ENCODE measurements at regions not wholly inside any gene's neighbourhood (a gene's known extent, or its start where the extent isn't known, plus 50 kb on each side); places are given as distances from the start of the nearest gene placed in this dataset.

DNA sequence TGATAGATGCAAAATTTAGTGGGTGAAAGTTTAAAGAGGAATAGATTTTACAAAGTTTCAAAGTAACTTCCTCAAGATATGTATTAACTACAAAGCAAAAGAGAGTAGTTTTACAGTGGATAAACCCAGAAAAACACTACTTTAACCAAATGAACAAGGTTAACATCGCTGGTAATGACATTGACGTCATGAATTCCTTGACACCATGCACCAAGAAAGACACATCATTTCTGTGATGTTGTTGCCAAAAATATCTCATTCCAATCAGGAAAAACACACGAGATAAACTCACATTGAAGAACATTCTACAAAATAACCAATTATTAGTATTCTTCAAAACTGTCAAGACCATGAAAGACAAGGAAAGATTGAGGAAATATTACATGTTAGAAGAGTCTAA lies 605.6 kb upstream of the SETBP1 start:
- DNase-seq: no peak

DNA sequence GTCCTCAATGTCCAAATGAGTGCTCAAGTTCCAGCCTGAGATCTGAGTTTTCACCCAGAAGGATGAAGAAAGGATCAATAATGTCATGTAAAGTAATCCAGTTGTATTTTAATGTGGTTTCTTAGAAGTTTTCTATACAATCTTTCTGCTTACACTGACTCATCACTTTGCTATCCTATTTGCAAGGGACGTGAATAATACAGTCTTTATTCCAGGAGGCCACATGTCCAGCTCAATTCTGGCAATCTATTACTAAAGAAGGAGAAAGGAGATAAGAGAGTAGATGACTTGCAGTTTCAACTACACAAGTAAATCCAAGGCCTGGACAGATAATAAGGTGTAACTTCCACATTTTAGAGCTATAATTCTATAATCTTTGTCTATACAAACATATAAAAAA lies 601.1 kb upstream of the SETBP1 start:
- DNase-seq: peak; percentile 57

DNA sequence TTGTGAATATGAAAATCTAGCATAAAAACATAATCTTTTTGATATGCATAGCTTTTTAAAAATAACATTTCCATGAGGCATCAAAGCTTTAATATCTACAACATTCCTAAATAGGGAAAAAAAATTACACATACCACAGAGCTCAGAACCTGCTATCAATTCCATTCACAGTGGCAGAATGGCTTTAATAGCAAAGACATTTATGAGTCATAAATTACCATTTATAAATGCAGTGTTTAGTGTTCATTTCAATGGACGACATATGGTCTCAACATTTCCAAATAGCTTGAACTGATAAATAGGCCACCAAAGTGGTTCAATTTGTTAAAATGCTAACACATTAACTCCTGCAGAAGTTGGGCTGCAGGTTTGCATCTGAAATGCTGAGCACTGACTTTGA lies 600.6 kb upstream of the SETBP1 start:
- DNase-seq: peak; percentile 14

DNA sequence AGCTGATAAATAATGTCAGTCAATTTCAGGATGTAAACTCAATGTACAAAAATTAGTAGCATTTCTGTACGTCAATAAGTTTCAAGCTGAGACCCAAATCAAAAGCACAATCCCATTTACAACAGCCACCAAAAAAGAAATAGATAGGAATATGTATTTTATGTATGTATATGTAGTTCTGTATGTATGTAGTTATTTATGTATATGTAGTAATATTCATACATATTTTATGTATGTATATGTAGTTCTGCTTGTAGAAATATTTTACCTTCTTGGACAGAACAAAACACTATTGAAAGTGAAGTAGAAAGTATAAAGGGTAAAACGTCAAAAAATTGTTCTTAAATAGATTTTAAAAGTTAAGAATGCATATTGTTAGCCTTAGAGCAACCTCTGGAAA lies 591.0 kb upstream of the SETBP1 start:
- DNase-seq: no peak

DNA sequence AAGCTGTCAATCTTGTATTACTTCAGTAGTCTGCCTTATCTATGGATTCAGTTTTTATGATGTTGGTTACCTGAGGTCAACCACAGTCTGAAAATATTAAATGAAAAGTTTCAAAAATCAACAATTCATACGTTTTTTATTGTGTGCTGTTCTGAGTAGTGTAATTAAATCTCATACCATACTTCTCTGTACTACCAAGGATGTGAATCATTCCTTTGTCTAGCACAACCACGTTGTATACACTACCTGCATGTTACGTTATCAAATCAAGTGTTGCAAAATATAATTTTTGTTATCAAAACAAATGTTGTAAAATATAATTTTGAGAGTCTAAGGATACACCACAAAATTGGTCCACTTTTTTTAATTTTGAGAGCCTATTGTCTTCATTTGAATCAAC lies 590.2 kb upstream of the SETBP1 start:
- no peak for DNase-seq

DNA sequence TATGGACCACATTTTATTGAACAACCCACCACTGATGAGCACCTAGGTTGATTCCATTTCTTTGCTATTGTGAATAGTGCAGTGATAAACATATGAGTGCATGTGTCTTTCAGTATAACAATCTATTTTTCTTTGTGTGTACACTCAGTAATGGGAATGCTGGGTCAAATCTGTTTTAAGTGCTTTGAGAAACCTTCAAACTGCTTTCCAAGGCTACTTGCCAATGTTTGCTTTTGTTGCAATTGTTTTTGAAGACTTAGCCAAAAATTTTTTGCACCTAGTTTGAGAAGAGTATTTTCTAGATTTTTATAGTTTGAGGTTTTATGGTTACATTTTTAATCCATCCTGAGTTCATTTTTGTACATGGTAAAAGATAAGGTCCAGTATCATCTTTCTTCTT lies 587.4 kb upstream of the SETBP1 start:
- no peak for DNase-seq

DNA sequence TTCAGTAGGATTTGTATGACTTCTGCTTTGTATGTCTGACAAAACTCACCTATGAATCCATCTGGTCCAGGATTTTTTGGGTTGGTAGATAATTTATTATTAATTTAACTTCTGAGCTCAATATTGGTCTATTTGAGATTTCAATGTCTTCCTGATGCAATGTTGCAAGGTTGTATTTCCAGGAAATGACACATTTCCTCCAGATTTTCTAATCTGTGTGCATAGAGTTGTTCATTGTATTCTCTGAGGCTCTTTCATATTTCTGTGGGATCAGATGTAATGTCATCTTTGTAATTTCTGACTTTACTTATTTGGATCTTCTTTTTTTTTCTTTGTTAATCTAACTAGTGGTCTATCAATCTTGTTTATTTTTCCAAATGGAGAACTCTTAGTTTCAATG lies 584.7 kb upstream of the SETBP1 start:
- DNase-seq: no peak

DNA sequence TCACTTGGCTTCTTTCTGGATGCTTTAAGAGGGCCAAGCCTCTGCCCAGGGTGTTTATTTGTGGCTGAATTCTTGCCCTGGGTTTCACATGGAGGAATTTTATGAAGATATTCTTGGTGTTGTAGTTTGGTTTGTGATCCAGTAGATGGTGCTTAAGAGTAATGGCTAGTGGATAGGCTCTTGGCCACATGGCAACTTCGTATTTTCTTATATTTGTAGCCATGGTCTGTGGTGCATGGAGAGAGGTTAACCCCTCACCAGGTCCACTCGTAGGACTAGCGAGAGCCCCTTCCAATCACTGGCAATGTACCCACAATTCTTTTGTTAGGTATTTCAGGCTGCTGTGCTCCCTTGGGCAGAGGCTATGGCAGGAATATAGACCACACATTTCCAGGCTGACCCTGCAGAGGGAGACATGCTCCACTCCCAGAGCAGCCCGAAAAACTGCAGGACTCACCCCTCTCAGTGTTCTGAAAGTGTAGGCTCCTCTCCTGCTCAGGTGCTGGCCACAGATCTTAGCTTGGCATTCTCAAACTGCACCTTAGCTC lies 582.1 kb upstream of the SETBP1 start:
- peak; percentile 47 for DNase-seq

DNA sequence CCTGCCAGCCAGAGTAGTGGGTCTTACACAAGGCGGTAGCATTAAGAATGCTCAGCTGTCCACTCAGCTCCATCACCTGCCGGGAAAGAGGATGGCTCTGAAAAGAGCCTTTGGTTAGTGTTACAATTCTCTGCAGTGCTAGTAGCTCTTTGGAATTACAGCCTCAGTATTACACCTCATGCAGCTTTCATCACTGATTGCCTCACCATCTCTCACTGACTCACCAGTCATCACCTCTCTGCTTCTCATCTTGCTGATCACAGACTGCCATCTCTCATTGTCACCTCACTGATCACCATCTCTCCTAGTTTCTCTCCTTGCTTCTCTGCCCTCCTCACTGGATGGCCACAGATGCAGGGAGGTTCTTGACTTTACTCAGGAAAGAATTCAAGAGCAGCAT lies 573.5 kb upstream of the SETBP1 start:
- no peak for DNase-seq

DNA sequence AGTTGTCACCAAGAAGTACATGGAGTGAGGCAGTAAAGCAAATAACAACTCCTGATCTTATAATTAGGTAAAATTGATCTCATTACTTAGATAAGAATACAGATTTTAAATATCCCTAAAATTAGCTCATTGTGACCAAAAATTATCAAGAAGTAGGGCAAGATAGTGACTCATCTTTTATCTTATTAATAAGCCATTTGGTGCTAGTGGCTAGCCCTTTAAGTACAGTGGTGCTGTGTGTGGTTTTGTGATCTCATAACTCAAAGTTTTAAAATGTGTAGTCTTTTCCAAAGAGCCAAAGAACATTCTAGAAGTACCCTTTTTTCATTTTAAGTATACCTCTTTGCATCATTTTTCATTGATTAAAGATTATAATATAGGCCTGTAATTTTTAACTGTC lies 569.4 kb upstream of the SETBP1 start:
- no peak for DNase-seq

DNA sequence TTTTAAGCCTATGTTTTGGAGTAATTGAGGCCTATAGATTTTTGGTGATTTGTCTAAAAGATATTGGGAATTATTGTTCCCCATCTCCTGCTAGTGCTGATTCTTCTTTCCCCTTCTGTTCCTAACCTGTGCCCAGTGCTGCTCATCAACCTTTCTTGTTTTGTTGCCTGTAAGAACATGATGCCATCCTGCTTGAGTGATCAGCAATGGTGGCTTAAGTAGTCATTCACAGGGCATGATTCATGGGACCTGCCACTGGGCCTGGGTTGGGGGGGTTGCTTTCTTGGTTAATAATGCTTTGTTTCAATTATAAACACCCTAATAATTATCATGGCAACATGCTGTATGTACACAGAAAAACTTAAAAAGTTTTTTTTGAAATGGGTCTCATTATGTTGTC lies 562.9 kb upstream of the SETBP1 start:
- DNase-seq: no peak

DNA sequence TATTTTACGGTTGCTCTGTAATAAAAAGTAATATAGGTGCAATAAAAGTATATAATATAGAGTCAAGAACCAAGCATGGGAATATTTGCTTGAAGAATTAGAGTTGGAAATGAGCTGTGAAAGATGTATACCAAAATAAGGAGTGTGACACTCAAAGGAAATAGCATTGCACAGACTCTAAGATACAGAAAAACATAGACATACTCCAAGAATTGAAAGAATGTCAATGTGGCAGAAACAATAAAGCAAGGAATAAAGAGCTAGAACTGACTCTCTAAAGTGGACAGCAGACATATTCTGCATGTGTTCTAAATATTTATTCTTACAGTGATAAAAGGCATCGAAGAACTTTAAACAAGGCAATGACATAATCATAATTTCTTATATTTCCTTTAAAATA lies 561.1 kb upstream of the SETBP1 start:
- peak; percentile 37 for DNase-seq

DNA sequence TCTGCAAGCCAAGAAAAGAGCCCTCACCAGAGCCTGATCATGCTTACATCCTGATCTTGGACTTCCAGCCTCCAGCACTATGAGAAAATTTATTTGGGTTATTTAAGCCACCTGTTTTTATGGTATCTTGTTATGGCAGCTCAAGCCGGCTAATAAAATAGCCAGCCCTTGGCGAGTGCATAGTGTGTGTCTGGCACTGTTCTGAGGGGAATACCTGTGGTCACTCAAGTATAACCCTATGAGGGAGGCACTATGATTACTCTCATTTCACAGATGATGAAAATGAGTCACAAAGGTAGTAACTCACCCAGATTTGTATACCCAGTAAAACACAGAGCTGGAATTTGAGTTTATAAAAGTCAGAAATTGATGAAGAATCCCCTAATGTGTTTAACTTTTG lies 556.9 kb upstream of the SETBP1 start:
- no peak for DNase-seq

DNA sequence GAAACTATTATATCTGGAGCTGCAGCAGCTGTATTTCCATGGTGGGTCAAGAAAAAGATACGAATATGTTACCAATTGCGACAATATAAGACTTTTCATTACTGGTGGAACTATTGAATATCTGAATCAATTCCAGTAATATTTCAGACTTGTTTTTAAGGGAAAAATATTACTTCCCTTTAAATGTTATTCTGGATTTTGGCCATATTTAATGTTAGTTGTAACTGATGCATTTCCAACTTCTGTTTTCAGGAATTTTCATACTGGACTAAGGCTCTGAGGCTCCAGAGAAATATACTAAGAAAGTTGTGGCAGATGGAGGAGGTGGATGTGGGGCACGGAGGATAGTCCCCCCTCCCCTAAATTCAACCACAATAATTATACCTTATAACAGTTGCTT lies 555.2 kb upstream of the SETBP1 start:
- no peak for DNase-seq

DNA sequence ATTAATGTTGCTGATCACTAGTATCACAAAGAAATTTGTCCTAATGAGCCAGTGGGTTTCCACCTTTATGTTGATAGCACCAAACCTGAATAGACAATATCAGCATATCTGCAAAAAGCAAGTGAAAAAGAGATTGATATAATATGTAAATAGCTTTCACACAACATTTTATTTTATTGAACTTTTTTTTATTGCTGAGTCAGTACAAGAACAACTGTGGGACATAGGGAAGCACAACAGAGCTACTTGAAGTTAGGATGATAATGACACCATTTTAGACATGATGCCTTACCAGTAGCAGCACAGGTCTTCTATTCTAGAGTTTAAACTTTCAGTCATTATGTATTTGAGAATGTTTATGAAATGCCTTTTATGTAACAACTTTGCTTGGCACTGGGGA lies 554.1 kb upstream of the SETBP1 start:
- no peak for DNase-seq

DNA sequence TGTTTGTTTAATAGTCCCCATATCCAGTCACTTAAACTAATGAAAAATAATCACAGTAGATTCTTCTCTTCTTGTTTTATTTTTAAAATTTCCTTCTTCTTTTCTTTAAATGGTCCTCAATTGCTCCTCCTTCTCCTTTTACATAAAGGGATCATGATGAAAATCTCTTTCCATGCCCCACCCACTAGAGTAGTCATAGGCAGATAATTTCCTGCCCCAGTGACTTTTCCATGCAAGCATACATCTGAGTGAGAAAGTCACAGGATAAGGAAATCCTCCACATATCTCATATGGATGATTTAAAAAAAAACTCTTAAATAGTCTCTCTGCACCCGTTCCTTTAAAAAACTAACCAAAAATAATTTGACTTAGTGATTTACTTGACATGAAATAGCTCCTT lies 552.3 kb upstream of the SETBP1 start:
- peak; percentile 41 for DNase-seq

DNA sequence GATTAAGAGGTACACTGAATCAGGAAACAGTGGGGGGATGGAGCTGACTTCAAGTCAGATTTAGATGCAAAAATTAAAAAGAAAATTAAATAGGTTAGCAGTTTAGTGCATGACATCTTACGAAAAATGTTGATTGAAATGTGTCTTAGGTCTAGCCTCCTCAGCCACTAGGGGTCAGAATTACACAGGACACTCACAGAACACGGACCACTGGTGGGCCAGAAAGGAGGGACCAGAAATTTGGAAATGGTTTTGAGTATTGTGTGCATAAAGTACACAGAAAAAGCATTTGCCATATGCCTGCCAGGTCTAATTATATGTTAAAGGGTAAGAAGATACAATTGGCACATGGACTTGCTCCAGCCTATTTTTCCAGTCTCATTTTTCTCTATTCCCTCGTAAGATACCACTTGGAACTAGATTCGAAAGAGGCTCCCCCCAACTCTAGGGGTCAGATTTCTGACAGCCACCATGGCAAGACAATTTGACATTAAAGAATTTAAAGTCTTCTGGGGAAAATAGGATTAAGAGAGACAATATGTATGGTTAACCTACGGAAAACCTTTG lies 550.2 kb upstream of the SETBP1 start:
- peak; percentile 59 for DNase-seq

DNA sequence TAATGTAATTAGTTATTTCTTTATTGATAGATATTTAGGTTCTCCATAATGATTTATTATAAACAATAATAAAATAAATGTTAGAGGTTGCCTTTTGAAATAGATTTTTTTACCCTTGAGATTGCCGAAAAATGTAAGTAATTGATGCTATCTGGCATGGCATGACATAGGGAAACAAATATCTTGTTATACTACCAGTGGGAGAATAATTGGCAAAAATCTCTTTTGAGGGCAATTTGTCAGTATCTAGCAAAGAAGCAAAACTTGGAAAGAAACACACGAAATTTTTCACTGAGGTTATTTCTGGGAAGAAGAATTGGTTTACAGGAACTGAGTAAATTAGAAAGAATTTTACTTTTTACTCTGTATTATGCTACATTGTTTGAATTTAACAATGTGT lies 547.2 kb upstream of the SETBP1 start:
- peak; percentile 19 for DNase-seq

DNA sequence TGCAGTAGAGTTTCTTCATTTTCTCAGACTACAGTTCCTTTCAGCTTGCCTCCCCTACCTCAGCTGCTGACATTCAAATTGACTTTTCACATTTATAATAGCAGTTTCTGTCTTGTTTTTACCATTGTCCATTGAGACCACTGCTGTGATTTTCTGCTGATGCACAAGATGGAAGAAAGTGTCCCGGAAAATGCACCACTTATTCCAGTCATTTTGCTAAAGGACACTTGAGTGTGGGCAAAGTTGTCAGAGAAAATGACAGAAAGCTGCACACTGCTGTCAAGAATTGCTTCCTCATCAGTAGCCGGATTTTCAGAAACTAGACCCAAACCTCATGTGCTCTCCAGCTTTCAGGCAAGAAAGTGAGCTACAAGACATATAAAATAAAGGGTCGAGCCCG lies 546.2 kb upstream of the SETBP1 start:
- DNase-seq: no peak

DNA sequence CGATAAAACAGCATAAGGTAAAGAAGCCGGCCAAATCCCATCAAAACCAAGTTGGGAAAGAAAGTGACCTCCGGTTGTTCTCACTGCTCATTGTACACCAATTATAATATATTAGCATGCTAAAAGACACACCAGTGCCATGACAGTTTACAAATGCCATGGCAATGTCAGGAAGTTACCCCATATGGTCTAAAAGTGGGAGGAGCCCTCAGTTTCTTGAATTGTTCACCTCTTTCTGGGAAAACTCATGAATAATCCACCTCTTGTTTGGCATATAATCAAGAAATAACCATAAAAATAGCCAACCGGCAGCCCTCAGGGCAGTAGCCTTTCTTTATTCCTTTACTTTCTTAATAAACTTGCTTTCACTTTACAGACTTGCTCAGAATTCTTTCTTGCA lies 544.9 kb upstream of the SETBP1 start:
- DNase-seq: no peak

DNA sequence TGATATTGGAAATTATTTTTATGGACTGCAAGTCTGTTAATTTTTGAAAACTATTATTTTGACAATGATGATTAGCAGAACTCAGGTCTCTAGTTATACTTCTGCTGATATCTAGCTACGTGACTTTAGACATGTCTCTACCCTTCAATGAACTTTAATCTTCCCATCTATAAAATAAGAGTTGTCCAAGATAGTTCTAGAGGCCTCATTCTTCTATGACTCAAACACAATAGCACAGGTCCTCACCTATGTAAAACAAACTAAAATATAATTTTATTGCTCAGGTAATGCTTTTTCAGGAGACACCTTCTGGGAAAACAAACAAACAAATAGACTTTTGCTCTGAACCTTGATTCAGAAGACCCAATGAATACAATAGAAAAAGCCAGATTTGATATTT lies 544.4 kb upstream of the SETBP1 start:
- DNase-seq: no peak

DNA sequence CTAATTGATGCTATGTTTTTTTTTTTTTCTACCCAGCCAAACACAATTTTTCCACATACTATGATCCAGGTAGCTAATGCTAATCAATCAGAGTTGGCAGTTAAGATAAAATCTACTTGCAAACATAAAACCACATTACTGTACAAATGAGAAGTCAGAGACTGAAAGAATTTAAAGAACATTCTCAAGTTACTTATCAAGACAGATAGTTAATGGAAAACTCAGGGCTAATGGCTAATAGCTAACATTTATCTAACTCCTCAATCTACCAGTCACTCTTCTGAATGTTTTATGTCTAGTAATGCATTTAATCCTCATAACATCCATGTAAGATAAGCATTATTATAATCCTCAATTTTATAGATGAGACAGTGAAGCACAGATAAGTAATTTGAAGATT lies 537.6 kb upstream of the SETBP1 start:
- no peak for DNase-seq

DNA sequence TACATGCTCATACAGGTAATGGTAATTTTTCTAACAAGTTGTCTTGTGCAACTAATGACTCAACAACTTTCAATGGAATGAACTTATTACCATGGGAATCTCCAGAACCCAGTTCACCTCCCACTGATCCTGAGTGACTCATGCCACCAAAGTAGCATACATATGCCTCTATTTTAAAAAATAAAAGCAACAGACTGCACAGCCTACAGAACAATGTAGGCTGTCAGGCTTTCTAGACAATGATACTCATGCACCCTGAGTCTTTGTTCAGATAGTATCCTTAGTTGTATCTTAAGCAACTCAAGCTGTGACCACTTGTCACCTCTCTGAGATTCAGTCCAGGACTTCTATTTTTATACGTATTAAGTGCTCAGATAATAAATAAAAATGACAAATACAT lies 531.0 kb upstream of the SETBP1 start:
- DNase-seq: peak; percentile 76

DNA sequence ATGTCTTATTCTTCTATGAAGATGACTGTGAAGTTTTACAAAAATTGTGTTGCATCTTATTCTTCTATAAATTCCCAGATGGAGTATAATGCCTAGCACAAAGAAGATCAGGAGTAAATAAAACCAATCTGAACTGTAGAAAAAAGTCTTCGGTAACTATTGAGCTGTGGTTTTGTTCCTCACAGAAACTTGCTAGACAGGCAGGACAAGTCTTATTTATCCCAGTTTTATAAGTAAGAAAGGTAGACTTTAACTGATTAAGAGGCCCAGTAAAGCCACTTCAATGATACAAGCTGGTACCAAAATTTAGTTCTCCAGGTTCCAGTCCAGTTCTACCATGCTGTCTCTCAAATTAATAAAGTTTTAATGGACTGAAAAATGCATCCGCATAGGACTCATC lies 526.7 kb upstream of the SETBP1 start:
- DNase-seq: no peak

DNA sequence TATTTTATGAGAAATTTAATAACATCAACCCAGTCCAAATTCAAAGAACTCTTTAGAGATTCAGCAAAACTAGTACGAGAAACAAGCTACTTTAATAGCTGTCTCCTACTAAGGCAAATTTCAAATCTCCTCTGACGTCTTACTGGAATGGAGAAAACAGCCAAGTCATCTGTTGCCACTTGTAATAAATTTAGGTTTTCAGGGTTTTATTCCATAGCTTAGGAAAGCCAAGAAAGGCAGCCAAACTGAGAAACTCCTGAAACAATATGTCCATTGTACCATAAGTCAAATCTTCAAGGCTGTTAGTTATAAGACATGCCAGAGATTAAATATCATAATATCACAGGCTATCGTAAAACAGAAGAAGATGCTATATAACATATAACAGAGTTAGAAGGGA lies 524.6 kb upstream of the SETBP1 start:
- no peak for DNase-seq
